ENCODE measurements at regions not wholly inside any gene's neighbourhood (a gene's known extent, or its start where the extent isn't known, plus 50 kb on each side); places are given as distances from the start of the nearest gene placed in this dataset.
A peak's percentile ranks its signal among the peaks of the same experiment; 100 is the strongest.

- H3K4me3 ChIP-seq (ENCODE audit: low read length): no peak overlapping the region
- TF ChIP-seq CTCF (IDR thresholded peaks at IDR 0.05; ENCODE audit: insufficient read depth, low read depth, low read length, missing control alignments): no peak
- no peak for DNase-seq (ENCODE audit: low read depth)
Observed at GRCh38 chr13:70809588-70809987, 701.3 kb upstream of the KLHL1 start.

- no peak for DNase-seq (ENCODE audit: low read depth)
- H3K4me3 ChIP-seq (ENCODE audit: low read length): no peak overlapping the region
- no peak for TF ChIP-seq CTCF (IDR thresholded peaks at IDR 0.05; ENCODE audit: insufficient read depth, low read depth, low read length, missing control alignments)
Observed at GRCh38 chr13:70798385-70798784, 690.1 kb upstream of the KLHL1 start.

- no peak for TF ChIP-seq CTCF (IDR thresholded peaks at IDR 0.05; ENCODE audit: insufficient read depth, low read depth, low read length, missing control alignments)
- no peak for DNase-seq (ENCODE audit: low read depth)
- H3K4me3 ChIP-seq (ENCODE audit: low read length): no peak overlapping the region
Observed at GRCh38 chr13:70795484-70795883, 687.2 kb upstream of the KLHL1 start.

GRCh38 chr13:70792121-70792520 is 683.9 kb upstream of the KLHL1 start:
- no peak overlapping the region for H3K4me3 ChIP-seq (ENCODE audit: low read length)
- TF ChIP-seq CTCF (IDR thresholded peaks at IDR 0.05; ENCODE audit: insufficient read depth, low read depth, low read length, missing control alignments): peak; percentile 21
- DNase-seq (ENCODE audit: low read depth): no peak

GRCh38 chr13:70789751-70790150 is 681.5 kb upstream of the KLHL1 start:
- DNase-seq (ENCODE audit: low read depth): no peak
- no peak overlapping the region for H3K4me3 ChIP-seq (ENCODE audit: low read length)
- no peak for TF ChIP-seq CTCF (IDR thresholded peaks at IDR 0.05; ENCODE audit: insufficient read depth, low read depth, low read length, missing control alignments)

- H3K4me3 ChIP-seq (ENCODE audit: low read length): no peak overlapping the region
- no peak for DNase-seq (ENCODE audit: low read depth)
- no peak for TF ChIP-seq CTCF (IDR thresholded peaks at IDR 0.05; ENCODE audit: insufficient read depth, low read depth, low read length, missing control alignments)
Observed at GRCh38 chr13:70788074-70788473, 679.8 kb upstream of the KLHL1 start.

- no peak for DNase-seq (ENCODE audit: low read depth)
- H3K4me3 ChIP-seq (ENCODE audit: low read length): no peak overlapping the region
- TF ChIP-seq CTCF (IDR thresholded peaks at IDR 0.05; ENCODE audit: insufficient read depth, low read depth, low read length, missing control alignments): no peak
Observed at GRCh38 chr13:70784207-70784989, 676.1 kb upstream of the KLHL1 start.
